HG02840 (cell line): ENCODE measurements at regions not wholly inside any gene's neighbourhood (a gene's known extent, or its start where the extent isn't known, plus 50 kb on each side); places are given as distances from the start of the nearest gene placed in this dataset.

Source experiments
- ATAC-seq: cut with Tn5 transposase; IDR thresholded peaks from one replicate; pipeline ENCODE4 v1.9.1; 2021; ENCODE audit warnings: mild to moderate bottlenecking, moderate library complexity, moderate number of reproducible peaks; ENCODE audit not compliant: unreplicated experiment, low FRiP score

- ATAC-seq: no peak
These were observed 348.2 kb downstream of the KCTD12 start for GRCh38 chr13:76538004-76538403.

DNA sequence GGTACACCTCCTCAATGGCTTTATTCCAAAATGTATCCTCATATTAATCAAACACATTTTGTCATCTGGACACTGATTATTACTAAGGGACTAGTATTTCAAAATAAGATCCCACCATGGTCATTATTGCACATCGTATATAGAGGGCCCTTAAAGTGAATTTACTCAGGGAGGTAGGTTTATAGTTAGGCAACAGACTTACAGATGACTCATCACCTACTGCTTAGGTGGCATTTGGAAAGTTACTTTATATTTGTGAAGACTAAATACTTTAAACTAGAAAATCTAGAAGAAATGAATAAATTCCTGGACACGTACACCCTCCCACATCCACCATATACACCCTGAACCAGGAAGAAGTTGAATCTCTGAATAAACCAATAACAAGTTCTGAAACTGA is 353.0 kb downstream of the KCTD12 start:
- ATAC-seq: no peak

DNA sequence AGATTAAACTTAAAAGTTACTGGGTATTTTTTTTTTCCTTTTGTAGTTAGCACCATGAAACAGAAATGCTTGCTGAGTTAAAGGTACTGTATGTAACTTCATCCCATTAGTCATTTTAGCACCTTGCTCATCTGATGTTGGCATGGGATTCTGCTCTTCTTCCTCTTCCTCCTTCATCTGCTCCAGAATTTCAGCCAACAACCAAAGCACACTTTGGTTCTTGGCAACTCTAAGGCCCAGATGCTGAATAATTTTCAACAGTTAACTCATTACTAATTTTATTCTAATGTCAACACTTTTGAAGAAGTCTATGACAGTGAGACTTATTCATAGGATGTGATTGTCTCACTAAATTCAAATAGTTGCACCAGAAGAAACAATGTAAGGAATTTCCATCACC is 359.2 kb downstream of the KCTD12 start:
- no peak for ATAC-seq

DNA sequence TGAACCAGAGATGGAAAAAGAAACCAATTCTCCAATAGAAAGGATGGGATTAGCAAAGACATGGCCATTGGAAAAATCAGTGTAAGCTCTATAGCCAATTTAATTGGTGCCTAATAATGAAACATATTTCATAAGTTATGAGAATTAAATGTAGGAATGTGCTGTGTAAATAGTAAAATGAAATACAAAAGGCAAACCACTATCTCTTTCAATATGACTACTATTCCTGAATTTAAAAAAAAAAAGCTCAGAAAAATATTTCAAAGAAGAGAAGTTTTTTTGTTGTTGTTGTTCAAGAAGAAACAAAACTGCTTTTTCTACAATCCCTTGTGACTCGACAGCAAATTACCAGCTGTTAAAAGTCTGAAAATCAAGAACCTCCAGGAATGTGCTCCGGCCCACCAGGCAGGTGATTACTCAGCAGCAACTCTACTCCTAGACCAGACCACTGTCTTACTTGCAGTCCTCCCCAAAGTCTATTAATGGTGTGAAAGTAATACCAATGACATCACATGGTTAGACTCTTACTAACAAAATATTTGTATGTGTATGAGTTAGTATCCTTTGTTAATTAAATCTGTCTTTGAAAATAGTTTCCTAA is 362.4 kb downstream of the KCTD12 start:
- no peak for ATAC-seq

- ATAC-seq: no peak
These were observed 364.0 kb downstream of the KCTD12 start for GRCh38 chr13:76522083-76522755.

DNA sequence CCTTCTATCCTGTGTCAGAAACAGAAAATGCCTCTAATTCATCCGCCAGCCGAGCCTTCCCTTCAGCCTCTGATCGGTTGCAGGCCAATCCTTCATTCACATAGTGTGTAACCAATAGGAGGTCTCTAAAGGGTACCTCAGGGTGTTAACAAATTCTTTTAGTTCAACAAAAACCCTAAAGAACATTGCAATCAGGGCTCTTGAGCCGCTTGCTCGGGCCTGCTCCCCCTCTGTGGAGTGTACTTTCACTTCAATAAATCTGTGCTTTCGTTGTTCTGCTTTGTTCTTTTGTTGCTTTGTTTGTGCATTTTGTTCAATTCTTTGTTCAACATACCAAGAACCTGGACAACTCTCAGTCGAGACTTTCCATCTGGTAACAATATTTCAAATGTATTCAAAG is 366.5 kb downstream of the KCTD12 start:
- ATAC-seq: no peak

DNA sequence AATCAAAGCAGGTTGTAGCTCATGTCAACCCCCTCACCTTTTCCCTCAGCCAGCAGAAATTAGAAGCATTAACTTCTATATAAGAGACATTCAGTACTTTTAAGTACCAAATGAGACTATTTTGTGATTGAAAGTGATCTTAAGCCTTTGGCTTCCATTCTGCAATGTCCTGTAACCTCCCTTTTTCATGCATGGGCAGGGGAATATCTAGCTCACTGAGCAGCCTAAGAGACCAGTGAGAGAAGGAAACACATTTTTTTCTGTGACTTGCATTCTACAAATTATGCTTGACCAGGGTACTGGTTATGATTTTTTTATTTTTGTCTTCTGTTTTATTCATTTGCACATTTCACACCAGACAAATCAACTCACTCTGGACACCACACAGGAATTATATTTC is 369.6 kb downstream of the KCTD12 start:
- ATAC-seq: no peak

DNA sequence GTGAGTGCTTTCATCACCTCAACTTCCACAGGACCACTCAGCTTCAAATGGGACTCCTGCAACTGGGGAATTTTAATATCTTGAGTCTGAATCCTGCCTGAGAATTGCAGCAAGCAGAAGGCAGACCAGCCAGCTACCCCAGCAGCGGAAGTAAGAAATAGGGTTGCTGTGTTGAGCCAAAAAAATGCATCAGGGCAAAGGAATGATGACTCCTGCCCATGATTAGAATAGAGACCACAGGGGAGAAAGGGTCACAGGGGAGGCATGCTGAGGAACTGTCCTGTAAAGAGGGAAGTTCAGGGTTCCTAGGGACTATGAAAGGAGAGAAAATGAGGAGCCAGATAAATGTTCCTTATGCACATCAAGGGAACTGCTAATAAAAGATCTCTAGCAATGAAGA is 370.2 kb downstream of the KCTD12 start:
- no peak for ATAC-seq

DNA sequence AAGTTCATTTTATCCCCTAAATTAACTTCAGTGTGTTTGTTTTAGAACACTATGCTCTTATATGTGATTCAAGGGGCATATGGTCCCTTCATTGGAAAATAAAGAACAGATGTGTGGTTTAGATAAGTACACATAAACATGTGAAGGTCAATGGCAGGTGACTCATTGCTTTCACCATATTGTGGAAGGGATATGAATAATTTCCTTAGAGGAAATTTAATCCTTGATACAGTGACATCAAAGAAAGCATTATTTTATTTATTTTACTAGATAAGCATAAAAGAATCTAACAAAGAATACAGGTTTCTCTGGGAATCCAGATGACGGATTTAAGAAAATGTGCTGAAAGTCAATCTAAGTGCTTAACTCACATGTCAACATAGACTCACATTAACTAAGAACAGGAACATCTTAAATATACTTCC is 373.5 kb downstream of the KCTD12 start:
- no peak for ATAC-seq

- ATAC-seq: no peak
These were observed 380.8 kb downstream of the KCTD12 start for GRCh38 chr13:76505437-76505836.

DNA sequence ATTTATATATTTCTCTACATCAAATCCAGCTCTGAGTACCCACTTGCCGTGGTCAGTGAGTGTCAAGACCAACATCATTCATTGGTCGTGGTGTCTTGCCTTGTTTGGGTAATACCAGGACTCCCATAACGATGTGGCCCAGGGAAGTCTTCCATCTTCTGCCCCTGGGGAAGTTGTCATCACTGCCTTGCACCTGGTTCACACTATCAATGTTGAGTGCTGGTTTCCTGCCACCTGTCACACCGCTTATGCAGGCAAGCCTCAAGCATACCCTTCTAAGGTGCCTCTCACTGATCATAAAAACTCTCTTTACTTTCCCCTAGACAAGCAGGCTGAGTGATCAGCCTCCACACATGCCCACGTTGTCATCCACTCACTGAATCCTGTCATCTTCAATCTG is 382.4 kb downstream of the KCTD12 start:
- no peak for ATAC-seq

DNA sequence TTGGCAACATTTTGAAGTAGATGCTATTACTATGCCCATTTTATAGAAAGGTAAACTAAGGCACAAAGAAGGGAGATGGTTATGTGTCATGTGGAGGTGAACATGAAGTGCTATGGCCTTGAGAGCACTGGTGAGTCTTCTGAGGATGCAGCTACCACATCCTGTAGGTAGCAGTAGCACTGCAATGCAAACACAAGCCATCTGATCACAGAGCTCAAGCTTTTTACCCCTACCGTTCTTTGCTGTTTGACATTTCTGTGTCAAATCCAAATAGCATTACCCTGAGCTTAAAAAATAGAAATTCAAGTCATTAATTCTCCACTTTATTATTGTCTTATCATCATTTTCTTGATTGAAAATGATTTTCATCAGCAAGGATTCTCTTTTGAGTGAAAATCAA is 382.9 kb downstream of the KCTD12 start:
- no peak for ATAC-seq

- ATAC-seq: no peak
These were observed 385.3 kb downstream of the KCTD12 start for GRCh38 chr13:76500894-76501293.

- ATAC-seq: no peak
These were observed 386.3 kb downstream of the KCTD12 start for GRCh38 chr13:76499891-76500290.

GRCh38 chr13:76489274-76489673 is 396.9 kb downstream of the KCTD12 start:
- no peak for ATAC-seq

GRCh38 chr13:76481738-76482137 is 404.5 kb downstream of the KCTD12 start:
- no peak for ATAC-seq

DNA sequence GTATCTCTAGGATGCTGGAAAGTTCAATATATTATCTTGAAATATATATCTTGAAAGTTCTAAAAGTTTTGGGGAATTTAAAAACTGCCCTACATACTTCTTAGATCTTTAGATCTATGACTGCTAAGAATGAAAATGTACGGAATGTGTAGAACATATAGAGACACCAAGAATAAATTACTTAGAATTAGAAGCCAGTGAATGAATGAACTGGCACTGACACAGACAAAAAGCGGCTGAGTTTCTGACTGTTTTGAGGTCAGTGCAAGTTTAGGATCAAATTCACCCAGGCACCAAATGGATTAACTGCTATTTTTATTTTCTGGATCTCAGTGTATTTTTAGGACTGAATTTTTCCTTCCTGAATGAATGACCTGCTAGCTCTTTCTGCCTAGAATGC is 411.2 kb downstream of the KCTD12 start:
- ATAC-seq: no peak

GRCh38 chr13:76474356-76474755 is 411.8 kb downstream of the KCTD12 start:
- no peak for ATAC-seq

DNA sequence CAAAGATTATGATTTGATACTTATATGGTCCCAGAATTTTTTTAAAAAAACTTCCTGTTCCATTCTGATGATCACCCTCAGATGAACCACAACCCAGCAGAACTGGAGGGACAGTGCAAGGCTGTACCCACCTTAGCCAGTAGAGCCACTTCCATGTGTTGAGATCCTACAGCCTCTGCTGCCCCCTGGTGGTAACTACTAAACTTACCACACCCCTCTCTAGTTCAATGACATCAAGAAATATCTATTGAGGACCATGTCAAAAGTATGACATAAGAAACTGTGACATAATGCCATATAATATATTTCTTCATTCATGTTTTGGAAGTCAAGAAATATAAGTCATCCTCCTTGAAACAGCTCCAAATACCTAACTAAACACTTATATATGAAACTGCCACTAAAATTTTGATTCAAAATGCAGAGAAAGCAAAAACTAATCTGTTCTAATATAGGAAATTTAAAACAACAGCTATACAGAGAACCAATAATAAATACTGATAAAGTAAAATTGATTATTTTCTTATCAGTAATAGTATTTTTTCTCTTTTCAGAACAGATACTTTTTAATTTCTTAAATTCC is 412.6 kb downstream of the KCTD12 start:
- peak; percentile 99 for ATAC-seq

- ATAC-seq: no peak
These were observed 413.3 kb downstream of the KCTD12 start for GRCh38 chr13:76472916-76473315.

GRCh38 chr13:76471486-76471885 is 414.7 kb downstream of the KCTD12 start:
- no peak for ATAC-seq

GRCh38 chr13:76470991-76471390 is 415.2 kb downstream of the KCTD12 start:
- ATAC-seq: no peak
